HEK293 (cell line): ENCODE measurements at regions not wholly inside any gene's neighbourhood (a gene's known extent, or its start where the extent isn't known, plus 50 kb on each side); places are given as distances from the start of the nearest gene placed in this dataset.

Source experiments
- HOXD13 ChIP-seq: sonication (generic); formaldehyde crosslinking; IDR thresholded peaks from 2 replicates; pipeline ENCODE4 v1.8.0; 2022; ENCODE audit warnings: missing genetic modification reagents, borderline replicate concordance
- SP3 ChIP-seq: fragments of 450-650 bp; formaldehyde crosslinking; IDR thresholded peaks from 2 replicates; pipeline ENCODE4 v1.5.1; 2016; ENCODE audit warnings: missing biosample characterization, missing genetic modification characterization
- ZEB2 ChIP-seq: fragments of 450-650 bp; formaldehyde crosslinking; IDR thresholded peaks from 2 replicates; pipeline ENCODE4 v1.5.1; 2016; ENCODE audit warnings: missing biosample characterization, missing genetic modification characterization
- ZNF24 ChIP-seq: fragments of 450-650 bp; formaldehyde crosslinking; IDR thresholded peaks from 2 replicates; pipeline ENCODE4 v1.5.1; 2016; ENCODE audit warnings: missing biosample characterization, missing genetic modification characterization
- ZNF473 ChIP-seq: fragments of 450-650 bp; formaldehyde crosslinking; IDR thresholded peaks from 2 replicates; pipeline ENCODE4 v1.5.1; 2017; ENCODE audit warnings: missing biosample characterization, missing genetic modification characterization
- TF ChIP-seq, protein P1 (sequence below): fragments of 450-650 bp; formaldehyde crosslinking; IDR thresholded peaks from 2 replicates; pipeline ENCODE4 v1.5.1; 2016; ENCODE audit warnings: missing biosample characterization, missing genetic modification characterization
- TF ChIP-seq, protein P2 (sequence below): fragments of 450-650 bp; formaldehyde crosslinking; IDR thresholded peaks from 2 replicates; pipeline ENCODE4 v1.5.1; 2016; ENCODE audit warnings: missing biosample characterization, missing genetic modification characterization
- TF ChIP-seq, protein P3 (sequence below): fragments of 450-650 bp; formaldehyde crosslinking; IDR thresholded peaks from 2 replicates; pipeline ENCODE4 v1.5.1; 2016; ENCODE audit warnings: missing biosample characterization, missing genetic modification characterization
- TF ChIP-seq, protein P4 (sequence below): fragments of 450-650 bp; formaldehyde crosslinking; IDR thresholded peaks from 2 replicates; pipeline ENCODE4 v1.5.1; 2016; ENCODE audit warnings: missing biosample characterization, missing genetic modification characterization
- TF ChIP-seq, protein P5 (sequence below): IDR thresholded peaks from 2 replicates; pipeline ENCODE4 v1.6.1; 2011; ENCODE audit warnings: mild to moderate bottlenecking, low read depth, low read length, borderline replicate concordance

DNA sequence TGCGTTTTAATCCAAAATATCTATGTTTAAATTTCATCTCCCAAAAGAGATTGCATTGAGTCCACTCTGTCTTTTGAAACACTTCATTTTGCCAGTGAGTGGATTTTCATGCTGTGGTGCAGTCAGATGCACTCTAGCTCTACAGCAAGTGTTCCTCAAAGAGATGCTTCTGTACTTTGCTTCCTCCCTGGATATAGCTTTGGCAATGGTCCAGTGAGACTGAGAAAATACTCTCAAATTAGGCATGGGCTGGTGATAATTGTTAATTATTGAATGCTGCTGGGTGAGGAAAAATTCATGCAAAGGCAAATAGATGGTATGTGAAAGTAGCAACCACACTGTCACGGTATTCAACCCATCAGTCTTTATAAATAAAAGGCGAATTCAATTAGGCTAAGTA is 396.9 kb downstream of the ADGRL2 start:
- TF ChIP-seq, protein P1, sequence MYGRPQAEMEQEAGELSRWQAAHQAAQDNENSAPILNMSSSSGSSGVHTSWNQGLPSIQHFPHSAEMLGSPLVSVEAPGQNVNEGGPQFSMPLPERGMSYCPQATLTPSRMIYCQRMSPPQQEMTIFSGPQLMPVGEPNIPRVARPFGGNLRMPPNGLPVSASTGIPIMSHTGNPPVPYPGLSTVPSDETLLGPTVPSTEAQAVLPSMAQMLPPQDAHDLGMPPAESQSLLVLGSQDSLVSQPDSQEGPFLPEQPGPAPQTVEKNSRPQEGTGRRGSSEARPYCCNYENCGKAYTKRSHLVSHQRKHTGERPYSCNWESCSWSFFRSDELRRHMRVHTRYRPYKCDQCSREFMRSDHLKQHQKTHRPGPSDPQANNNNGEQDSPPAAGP (tag by site-specific recombination), result no peak
- TF ChIP-seq, protein P2, sequence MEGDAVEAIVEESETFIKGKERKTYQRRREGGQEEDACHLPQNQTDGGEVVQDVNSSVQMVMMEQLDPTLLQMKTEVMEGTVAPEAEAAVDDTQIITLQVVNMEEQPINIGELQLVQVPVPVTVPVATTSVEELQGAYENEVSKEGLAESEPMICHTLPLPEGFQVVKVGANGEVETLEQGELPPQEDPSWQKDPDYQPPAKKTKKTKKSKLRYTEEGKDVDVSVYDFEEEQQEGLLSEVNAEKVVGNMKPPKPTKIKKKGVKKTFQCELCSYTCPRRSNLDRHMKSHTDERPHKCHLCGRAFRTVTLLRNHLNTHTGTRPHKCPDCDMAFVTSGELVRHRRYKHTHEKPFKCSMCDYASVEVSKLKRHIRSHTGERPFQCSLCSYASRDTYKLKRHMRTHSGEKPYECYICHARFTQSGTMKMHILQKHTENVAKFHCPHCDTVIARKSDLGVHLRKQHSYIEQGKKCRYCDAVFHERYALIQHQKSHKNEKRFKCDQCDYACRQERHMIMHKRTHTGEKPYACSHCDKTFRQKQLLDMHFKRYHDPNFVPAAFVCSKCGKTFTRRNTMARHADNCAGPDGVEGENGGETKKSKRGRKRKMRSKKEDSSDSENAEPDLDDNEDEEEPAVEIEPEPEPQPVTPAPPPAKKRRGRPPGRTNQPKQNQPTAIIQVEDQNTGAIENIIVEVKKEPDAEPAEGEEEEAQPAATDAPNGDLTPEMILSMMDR, result no peak
- TF ChIP-seq, protein P3, sequence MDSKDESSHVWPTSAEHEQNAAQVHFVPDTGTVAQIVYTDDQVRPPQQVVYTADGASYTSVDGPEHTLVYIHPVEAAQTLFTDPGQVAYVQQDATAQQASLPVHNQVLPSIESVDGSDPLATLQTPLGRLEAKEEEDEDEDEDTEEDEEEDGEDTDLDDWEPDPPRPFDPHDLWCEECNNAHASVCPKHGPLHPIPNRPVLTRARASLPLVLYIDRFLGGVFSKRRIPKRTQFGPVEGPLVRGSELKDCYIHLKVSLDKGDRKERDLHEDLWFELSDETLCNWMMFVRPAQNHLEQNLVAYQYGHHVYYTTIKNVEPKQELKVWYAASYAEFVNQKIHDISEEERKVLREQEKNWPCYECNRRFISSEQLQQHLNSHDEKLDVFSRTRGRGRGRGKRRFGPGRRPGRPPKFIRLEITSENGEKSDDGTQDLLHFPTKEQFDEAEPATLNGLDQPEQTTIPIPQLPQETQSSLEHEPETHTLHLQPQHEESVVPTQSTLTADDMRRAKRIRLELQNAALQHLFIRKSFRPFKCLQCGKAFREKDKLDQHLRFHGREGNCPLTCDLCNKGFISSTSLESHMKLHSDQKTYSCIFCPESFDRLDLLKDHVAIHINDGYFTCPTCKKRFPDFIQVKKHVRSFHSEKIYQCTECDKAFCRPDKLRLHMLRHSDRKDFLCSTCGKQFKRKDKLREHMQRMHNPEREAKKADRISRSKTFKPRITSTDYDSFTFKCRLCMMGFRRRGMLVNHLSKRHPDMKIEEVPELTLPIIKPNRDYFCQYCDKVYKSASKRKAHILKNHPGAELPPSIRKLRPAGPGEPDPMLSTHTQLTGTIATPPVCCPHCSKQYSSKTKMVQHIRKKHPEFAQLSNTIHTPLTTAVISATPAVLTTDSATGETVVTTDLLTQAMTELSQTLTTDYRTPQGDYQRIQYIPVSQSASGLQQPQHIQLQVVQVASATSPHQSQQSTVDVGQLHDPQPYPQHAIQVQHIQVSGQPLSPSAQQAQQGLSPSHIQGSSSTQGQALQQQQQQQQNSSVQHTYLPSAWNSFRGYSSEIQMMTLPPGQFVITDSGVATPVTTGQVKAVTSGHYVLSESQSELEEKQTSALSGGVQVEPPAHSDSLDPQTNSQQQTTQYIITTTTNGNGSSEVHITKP (tag by site-specific recombination), result no peak
- TF ChIP-seq, protein P4, sequence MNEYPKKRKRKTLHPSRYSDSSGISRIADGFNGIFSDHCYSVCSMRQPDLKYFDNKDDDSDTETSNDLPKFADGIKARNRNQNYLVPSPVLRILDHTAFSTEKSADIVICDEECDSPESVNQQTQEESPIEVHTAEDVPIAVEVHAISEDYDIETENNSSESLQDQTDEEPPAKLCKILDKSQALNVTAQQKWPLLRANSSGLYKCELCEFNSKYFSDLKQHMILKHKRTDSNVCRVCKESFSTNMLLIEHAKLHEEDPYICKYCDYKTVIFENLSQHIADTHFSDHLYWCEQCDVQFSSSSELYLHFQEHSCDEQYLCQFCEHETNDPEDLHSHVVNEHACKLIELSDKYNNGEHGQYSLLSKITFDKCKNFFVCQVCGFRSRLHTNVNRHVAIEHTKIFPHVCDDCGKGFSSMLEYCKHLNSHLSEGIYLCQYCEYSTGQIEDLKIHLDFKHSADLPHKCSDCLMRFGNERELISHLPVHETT, result no peak
- TF ChIP-seq ZNF473 (tag by site-specific recombination), result no peak
- no peak for TF ChIP-seq ZEB2 (tag by site-specific recombination)
- TF ChIP-seq, protein P5, sequence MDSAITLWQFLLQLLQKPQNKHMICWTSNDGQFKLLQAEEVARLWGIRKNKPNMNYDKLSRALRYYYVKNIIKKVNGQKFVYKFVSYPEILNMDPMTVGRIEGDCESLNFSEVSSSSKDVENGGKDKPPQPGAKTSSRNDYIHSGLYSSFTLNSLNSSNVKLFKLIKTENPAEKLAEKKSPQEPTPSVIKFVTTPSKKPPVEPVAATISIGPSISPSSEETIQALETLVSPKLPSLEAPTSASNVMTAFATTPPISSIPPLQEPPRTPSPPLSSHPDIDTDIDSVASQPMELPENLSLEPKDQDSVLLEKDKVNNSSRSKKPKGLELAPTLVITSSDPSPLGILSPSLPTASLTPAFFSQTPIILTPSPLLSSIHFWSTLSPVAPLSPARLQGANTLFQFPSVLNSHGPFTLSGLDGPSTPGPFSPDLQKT, result no peak
- no peak for TF ChIP-seq ZNF24 (tag by site-specific recombination)
- TF ChIP-seq SP3 (tag by site-specific recombination), result no peak
- TF ChIP-seq HOXD13 (CRISPR knock-in tag), result no peak
